Central memory CD8-positive, alpha-beta T cell (primary cell): ENCODE measurements at regions not wholly inside any gene's neighbourhood (a gene's known extent, or its start where the extent isn't known, plus 50 kb on each side); places are given as distances from the start of the nearest gene placed in this dataset.

Source experiments
- ATAC-seq: fragments of 150-1000 bp; cut with Tn5 transposase; replicated peaks from 2 replicates; pipeline ENCODE4 v1.10.0; 2022; ENCODE audit warnings: mild to moderate bottlenecking, moderate FRiP score, moderate number of reproducible peaks; ENCODE audit not compliant: poor library complexity, severe bottlenecking; ENCODE audit errors: extremely low read depth
- DNase-seq, 2 donors: peaks; one replicate each; pipeline ENCODE4 v3.0.0; 2021; ENCODE audit warnings: low spot score in 2 of 2
- H3K27ac Mint-ChIP-seq: one replicate; pipeline ENCODE4 v1.8.0; 2022; ENCODE audit warnings: low read depth, mild to moderate bottlenecking, moderate library complexity, mixed read lengths
- H3K27me3 Mint-ChIP-seq: one replicate; pipeline ENCODE4 v1.8.0; 2022; ENCODE audit warnings: mixed read lengths
- H3K36me3 Mint-ChIP-seq: one replicate; pipeline ENCODE4 v1.8.0; 2022; ENCODE audit warnings: mild to moderate bottlenecking, moderate library complexity, mixed read lengths; ENCODE audit not compliant: insufficient read depth
- H3K4me1 Mint-ChIP-seq: one replicate; pipeline ENCODE4 v1.8.0; 2022; ENCODE audit warnings: mixed read lengths
- H3K4me3 Mint-ChIP-seq: one replicate; pipeline ENCODE4 v1.8.0; 2022; ENCODE audit warnings: mild to moderate bottlenecking, moderate library complexity, mixed read lengths
- H3K9me3 Mint-ChIP-seq: one replicate; pipeline ENCODE4 v1.8.0; 2022; ENCODE audit warnings: mixed read lengths

DNA sequence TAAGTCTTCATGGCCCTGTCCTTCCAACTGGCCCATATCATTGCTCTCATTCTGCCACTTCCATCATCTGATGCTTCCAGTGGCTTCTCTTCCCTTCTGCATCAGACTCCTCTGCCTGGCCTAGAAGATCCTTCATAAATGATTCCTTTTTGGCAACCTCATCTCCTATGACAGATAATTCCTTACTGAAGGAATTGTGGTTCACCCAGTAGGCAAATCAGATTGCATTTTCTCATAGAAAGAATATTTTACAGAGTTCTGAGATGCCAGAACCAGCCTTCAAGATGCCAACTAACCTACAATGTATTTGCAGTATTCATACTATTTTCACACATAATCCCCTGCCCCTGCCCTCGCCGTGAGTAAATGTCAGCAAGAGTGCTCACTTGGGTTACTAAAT, 423.0 kb upstream of the TGFBR2 start:
- H3K4me3 Mint-ChIP-seq = no peak overlapping the region
- ATAC-seq (no peak), DNase-seq (no peak)
- H3K4me1 Mint-ChIP-seq = no peaks in the 10 kb centered on the region
- H3K9me3 Mint-ChIP-seq = no peaks in the 10 kb centered on the region
- peaks cover 51% of the 10 kb centered on the region for H3K27me3 Mint-ChIP-seq
- no peak overlapping the region for H3K27ac Mint-ChIP-seq
- H3K36me3 Mint-ChIP-seq = no peaks in the 10 kb centered on the region

DNA sequence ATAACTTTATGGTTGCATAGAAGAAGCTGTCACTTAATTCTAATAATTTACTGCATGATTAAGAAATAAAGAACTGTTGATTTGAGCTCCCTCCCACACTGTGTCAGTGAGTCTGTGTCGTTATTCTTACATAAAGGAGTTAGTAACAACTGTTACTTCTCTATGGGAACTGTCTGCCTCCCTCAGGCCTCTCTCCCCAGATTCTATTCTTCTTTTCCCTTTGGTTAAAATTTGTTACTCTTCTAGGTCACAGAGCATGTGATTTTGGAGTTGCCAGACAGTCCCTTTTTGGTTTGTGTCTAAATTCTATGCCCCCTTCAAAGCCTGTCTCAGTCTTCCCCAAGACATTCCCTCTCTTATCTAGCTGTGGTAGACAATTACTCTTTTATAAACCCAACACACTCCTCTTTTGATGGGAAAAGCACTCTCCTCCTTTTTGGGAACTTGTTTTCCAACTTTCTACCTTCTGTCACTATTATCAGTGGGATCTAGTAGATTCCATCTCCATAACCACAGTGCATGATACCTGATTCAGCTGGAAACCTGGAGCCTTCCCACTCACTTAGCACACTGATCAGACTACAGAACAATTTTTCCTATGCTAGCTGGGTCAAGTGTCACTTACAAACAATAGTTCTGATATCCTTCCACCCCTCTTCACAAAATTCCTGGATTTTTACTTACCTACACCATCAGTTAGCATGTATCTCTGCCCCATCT, 422.1 kb upstream of the TGFBR2 start:
- Mint-ChIP-seq H3K36me3 (no peaks in the 10 kb centered on the region), H3K27me3 (peaks cover 50% of the 10 kb centered on the region), H3K27ac (no peak overlapping the region), H3K4me3 (no peak overlapping the region), H3K4me1 (no peaks in the 10 kb centered on the region), H3K9me3 (no peaks in the 10 kb centered on the region)
- no peak for DNase-seq
- no peak for ATAC-seq

DNA sequence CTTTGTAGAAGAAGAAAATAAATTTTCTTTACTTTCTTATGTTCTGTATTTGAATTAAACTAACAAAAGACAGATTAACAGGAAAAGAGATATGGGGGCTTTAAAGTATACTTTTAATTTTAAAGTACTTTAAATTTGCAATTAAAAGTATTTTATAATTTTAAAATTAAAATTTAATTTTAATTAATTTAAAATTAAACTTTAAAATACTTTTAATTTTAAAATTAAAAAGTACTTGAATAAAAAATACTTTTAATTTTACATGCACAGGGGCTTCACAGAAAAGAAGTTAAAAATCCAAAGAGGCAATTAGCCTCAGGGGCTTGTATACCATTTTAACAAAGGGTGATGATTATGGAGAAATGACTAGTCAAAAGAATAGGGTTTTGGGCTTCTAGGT, 420.5 kb upstream of the TGFBR2 start:
- no peak for ATAC-seq
- no peaks in the 10 kb centered on the region for H3K9me3 Mint-ChIP-seq
- DNase-seq = no peak
- H3K36me3 Mint-ChIP-seq = peaks cover 1% of the 10 kb centered on the region
- H3K4me1 Mint-ChIP-seq = no peaks in the 10 kb centered on the region
- H3K27ac Mint-ChIP-seq = no peak overlapping the region
- no peak overlapping the region for H3K4me3 Mint-ChIP-seq
- peaks cover 45% of the 10 kb centered on the region for H3K27me3 Mint-ChIP-seq

DNA sequence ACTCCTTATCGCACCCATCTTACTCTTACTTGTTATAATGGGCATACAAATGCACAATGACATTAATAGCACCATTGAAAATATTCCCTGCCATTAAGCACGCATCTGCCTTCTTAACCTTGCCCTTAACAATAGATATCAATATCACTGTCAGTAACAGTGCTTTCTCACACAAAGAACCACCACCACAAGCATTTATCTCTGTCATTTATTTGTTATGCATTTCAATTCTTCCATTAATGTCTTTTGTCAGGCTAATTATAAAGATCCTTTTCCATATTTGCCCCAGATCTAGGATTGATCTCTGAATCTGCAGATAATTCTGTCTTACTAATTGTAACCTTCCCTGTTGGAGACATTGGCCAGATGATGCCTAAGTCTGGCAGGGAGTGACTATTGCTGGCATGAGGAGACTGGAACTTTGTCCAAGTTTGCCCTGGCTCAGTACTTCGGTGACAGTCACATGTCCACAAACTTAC, 419.6 kb upstream of the TGFBR2 start:
- H3K4me3 Mint-ChIP-seq = no peak overlapping the region

DNA sequence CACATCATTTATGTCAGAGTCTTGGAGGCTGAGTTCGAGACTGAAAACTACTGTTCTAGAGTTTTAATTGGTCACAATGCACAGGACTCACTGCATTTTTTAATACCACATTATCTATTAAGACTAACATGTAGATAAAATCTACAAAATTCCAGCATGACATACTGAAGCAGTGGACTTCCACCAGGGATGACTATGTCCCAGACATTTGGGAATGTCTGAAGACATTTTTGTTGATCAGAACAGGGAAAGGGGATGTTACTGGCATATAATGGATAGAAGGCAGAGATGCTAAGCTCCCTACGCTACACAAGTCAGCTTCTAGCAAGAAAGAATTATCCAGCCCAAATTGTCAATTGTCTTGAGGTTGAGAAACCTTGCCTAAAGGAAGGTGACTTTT, 419.0 kb upstream of the TGFBR2 start:
- ATAC-seq = no peak
- Mint-ChIP-seq H3K4me3 (no peak overlapping the region), H3K9me3 (no peaks in the 10 kb centered on the region), H3K36me3 (peaks cover 1% of the 10 kb centered on the region), H3K4me1 (no peaks in the 10 kb centered on the region), H3K27ac (no peak overlapping the region), H3K27me3 (peaks cover 45% of the 10 kb centered on the region)
- DNase-seq = no peak

More for the DNA sequence above, 419.6 kb upstream of the TGFBR2 start:
- H3K27ac Mint-ChIP-seq = no peak overlapping the region
- no peaks in the 10 kb centered on the region for H3K4me1 Mint-ChIP-seq
- H3K9me3 Mint-ChIP-seq = no peaks in the 10 kb centered on the region
- peaks cover 1% of the 10 kb centered on the region for H3K36me3 Mint-ChIP-seq
- ATAC-seq (no peak), DNase-seq (no peak)
- peaks cover 45% of the 10 kb centered on the region for H3K27me3 Mint-ChIP-seq

DNA sequence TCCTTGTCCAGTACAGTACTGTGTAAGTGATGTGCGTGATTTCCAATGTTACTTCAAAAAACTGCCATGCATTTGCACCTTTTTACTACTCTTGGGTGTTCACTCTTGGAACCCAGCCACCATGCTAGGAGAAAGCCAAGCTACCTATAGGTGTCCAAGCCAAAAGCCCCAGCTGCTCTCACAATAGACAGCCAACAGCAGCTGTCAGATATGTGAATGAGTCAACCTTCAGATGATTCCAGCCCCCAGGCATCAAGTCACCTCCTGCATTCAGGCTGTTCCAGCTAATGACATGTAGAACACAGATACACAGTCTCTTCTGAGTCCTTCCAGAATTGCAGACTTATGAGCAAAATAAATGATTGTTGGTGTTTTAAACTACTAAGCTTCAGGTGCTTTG, 417.7 kb upstream of the TGFBR2 start:
- Mint-ChIP-seq H3K9me3 (no peaks in the 10 kb centered on the region), H3K27me3 (peaks cover 52% of the 10 kb centered on the region), H3K4me1 (no peaks in the 10 kb centered on the region), H3K36me3 (peaks cover 1% of the 10 kb centered on the region), H3K4me3 (no peak overlapping the region), H3K27ac (no peak overlapping the region)
- ATAC-seq (no peak), DNase-seq (no peak)

DNA sequence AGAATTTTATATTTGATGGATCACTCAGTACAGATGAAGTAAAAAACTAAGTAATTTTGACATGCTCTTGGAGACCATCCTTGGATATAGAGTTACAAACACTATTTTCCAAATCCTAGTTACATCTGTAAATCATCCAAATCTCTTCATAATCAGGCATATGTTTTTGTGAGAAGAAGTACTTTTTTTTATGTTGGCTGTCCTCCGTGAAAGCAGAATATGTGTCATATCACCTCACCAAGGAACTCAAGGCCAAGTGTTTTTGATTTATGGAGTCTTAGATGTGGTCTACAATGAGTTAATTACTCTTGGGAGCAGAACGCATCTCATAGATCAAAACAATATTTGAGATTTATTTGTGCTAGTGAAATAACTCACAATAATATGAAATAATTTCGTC, 416.5 kb upstream of the TGFBR2 start:
- no peak for DNase-seq
- H3K27me3 Mint-ChIP-seq = peaks cover 54% of the 10 kb centered on the region
- no peak overlapping the region for H3K27ac Mint-ChIP-seq
- H3K4me1 Mint-ChIP-seq = no peaks in the 10 kb centered on the region
- ATAC-seq = no peak
- no peaks in the 10 kb centered on the region for H3K9me3 Mint-ChIP-seq
- no peak overlapping the region for H3K4me3 Mint-ChIP-seq
- H3K36me3 Mint-ChIP-seq = peaks cover 1% of the 10 kb centered on the region

DNA sequence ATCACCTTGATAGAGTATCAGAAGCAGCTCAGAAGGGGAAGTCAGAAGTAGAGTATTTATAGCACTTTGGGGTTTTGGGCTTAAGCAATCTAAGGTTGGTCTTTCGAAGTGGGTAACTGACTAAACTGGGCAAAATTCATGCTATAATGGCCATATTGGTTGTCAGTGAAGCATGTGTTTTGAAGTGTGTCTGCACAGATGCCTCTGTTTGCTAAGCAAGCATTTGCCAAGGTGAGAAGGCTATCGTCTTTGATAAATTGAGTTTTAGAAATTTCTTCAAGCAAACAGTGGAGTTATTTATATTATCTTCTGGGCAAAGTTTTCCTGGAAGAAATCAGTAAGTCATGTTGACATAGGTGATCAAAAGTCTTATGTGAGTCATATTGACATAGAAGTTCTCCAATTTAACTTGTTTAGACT, 412.8 kb upstream of the TGFBR2 start:
- no peak for DNase-seq
- H3K9me3 Mint-ChIP-seq = no peaks in the 10 kb centered on the region
- peaks cover 1% of the 10 kb centered on the region for H3K36me3 Mint-ChIP-seq

DNA sequence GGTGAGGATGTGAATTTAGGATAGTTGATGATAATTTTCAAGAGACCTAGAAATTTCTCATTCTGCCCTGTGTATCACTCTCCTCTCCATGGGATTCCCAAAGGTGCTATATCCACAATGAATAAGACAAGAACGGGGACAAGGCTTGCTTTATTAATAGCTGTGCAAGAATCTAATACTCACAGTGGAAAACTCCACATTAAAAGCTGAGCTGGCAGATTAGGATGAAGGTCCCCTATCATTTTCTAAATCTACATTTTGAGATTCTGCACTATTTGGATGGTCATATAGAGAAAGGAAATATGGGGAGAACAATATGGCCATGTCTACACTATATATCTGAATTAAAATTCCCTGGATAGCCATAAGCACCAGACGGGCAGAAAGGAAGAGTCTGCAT, 411.0 kb upstream of the TGFBR2 start:
- ATAC-seq (no peak), DNase-seq (no peak)
- H3K36me3 Mint-ChIP-seq = peaks cover 1% of the 10 kb centered on the region
- H3K9me3 Mint-ChIP-seq = no peaks in the 10 kb centered on the region
- no peak overlapping the region for H3K4me3 Mint-ChIP-seq
- H3K4me1 Mint-ChIP-seq = no peaks in the 10 kb centered on the region
- peaks cover 45% of the 10 kb centered on the region for H3K27me3 Mint-ChIP-seq
- no peak overlapping the region for H3K27ac Mint-ChIP-seq

More for the DNA sequence above, 412.8 kb upstream of the TGFBR2 start:
- H3K4me3 Mint-ChIP-seq = no peak overlapping the region
- no peaks in the 10 kb centered on the region for H3K4me1 Mint-ChIP-seq
- H3K27ac Mint-ChIP-seq = no peak overlapping the region
- peaks cover 51% of the 10 kb centered on the region for H3K27me3 Mint-ChIP-seq
- ATAC-seq = no peak

DNA sequence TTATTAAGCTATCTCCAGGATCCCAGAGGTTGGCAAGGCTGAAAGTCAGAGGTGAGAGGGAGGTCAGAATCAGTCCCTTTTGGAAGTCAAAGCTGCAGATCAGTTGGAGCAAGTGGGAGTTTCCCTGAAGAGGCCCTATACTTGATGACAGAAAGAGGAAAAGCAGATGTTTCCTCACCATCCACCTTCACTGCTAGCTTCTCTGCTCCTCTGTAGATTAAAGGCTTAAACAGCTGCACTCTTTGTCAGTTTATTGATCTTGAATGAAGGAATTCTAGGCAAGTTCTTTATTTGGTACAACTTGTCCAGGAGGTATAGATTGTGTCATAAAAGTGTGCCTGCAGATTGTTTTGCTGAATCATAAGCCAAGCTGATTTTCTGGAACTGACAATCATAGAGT, 408.2 kb upstream of the TGFBR2 start:
- Mint-ChIP-seq H3K27me3 (peaks cover 46% of the 10 kb centered on the region), H3K4me1 (no peaks in the 10 kb centered on the region), H3K4me3 (no peak overlapping the region), H3K27ac (no peak overlapping the region), H3K36me3 (no peaks in the 10 kb centered on the region), H3K9me3 (no peaks in the 10 kb centered on the region)
- DNase-seq (no peak), ATAC-seq (no peak)

DNA sequence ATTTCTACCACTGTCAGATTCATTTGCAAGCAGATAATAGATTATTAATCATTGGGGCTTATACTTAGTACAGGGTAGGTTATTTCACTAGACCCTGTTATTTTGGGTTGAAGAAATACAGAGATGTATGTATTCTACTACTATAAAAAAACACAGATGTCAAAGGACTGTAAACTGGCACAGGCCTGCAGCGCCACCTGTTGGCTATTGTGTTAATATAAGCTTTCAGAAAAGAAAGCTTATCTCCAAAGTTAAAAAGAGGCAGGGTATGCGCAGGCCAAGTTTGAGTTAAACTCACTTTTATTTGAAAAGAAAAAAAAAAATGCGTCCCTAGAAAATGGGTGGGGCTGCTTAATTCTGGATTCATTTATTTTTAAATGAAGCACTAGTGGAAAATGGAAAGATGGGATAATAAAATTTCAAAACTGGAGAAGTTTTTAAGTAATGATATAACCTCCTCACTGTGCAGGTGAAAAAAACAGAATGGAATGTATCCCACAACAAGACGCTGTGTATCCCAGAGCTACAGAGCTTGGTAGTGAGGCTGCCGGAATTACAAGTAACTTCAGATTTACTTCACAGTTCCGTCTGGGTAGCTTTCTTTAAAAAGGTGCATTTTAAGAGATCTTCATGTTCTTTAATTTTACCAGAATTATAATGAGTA, 407.2 kb upstream of the TGFBR2 start:
- Mint-ChIP-seq H3K4me3 (no peak overlapping the region), H3K36me3 (no peaks in the 10 kb centered on the region), H3K27ac (no peak overlapping the region), H3K9me3 (no peaks in the 10 kb centered on the region), H3K4me1 (no peaks in the 10 kb centered on the region), H3K27me3 (peaks cover 35% of the 10 kb centered on the region)
- ATAC-seq (no peak), DNase-seq (peak; percentile 18 to 44)

DNA sequence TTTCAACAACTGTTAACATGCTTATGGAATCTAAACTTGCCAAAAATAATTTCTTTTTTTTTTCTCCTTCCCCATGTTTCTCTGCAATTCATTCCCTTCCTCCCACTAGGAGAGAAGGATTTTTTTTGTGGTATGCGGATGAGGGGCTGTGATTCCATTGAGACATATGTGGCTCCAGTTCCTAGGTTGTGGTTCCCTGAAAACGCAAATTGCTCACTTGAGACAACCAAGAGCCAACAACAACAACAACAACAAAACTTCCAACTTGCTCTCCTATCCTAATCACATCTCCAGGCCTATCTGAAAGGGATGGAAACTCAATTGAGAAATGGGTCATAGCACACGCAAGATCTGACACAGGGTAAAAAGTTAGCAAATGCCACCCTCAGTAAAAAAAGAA, 406.5 kb upstream of the TGFBR2 start:
- Mint-ChIP-seq H3K4me1 (no peaks in the 10 kb centered on the region), H3K27ac (no peak overlapping the region), H3K4me3 (no peak overlapping the region), H3K36me3 (no peaks in the 10 kb centered on the region), H3K9me3 (no peaks in the 10 kb centered on the region), H3K27me3 (peaks cover 30% of the 10 kb centered on the region)
- ATAC-seq (no peak), DNase-seq (no peak)

DNA sequence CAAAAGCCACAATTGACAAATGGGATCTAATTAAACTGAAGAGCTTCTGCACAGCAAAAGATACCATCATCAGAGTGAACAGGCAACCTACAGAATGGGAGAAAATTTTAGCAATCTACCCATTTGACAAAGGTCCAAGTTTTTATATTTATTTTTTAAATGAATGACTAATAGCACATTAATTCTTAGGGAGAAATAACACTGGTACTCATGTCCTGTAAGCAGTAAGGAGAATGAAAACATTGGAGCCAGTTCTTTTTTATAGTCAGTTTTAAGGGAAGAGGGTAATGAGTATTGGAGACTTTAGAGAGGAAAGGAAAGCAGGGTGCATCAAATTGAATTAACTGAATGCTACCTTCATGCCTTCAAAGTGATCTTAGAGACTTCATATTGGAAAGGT, 404.7 kb upstream of the TGFBR2 start:
- H3K4me1 Mint-ChIP-seq = peaks cover 8% of the 10 kb centered on the region
- no peak for ATAC-seq

More for the DNA sequence above, 404.7 kb upstream of the TGFBR2 start:
- no peak for DNase-seq
- Mint-ChIP-seq H3K9me3 (no peaks in the 10 kb centered on the region), H3K27me3 (peaks cover 12% of the 10 kb centered on the region), H3K4me3 (no peak overlapping the region), H3K36me3 (no peaks in the 10 kb centered on the region), H3K27ac (no peak overlapping the region)
